Tibial artery (tissue), 4 donors: ENCODE measurements at regions not wholly inside any gene's neighbourhood (a gene's known extent, or its start where the extent isn't known, plus 50 kb on each side); places are given as distances from the start of the nearest gene placed in this dataset.

ENCODE experiments used
- DNase-seq, 2 donors: peaks; one replicate each; pipeline ENCODE4 v3.0.0-alpha.2; 2019
- H3K27ac ChIP-seq, 2 donors: fragments of 200-600 bp; sonication (generic) in 1 of 2; 1 replicate in 1 of 2; 2 replicates in 1 of 2; pipeline ENCODE4 v1.5.1; 2018 to 2019; ENCODE audit warnings: mild to moderate bottlenecking in 1 of 2
- H3K27me3 ChIP-seq, 2 donors: fragments of 200-600 bp; sonication (generic) in 1 of 2; one replicate each; pipeline versions ENCODE4 v1.5.1 to v1.6.0; 2016 to 2019
- H3K36me3 ChIP-seq, 3 donors: fragments of 200-600 bp; sonication (generic) in 2 of 3; one replicate each; pipeline ENCODE4 v1.5.1; 2016 to 2019; ENCODE audit warnings: mild to moderate bottlenecking in 2 of 3
- H3K4me1 ChIP-seq, 4 donors: fragments of 200-600 bp; sonication (generic) in 2 of 4; 1 replicate in 3 of 4; 2 replicates in 1 of 4; pipeline ENCODE4 v1.5.1; 2016 to 2019
- H3K4me3 ChIP-seq, 2 donors: fragments of 200-600 bp; sonication (generic) in 1 of 2; 1 replicate in 1 of 2; 2 replicates in 1 of 2; pipeline ENCODE4 v1.5.1; 2018 to 2019; ENCODE audit warnings: mild to moderate bottlenecking in 2 of 2
- H3K9me3 ChIP-seq, 3 donors: fragments of 200-600 bp; sonication (generic) in 1 of 3; one replicate each; pipeline ENCODE4 v1.5.1; 2016 to 2019
- intact Hi-C: fragments of 100-400 bp; cut with DNase I; formaldehyde crosslinking; loops from one replicate; pipeline ENCODE4 v1.15.0; 2023; ENCODE audit warnings: low total_unique reads
- TF ChIP-seq, protein P1 (sequence below), 2 experiments: fragments of 200-600 bp in 1 of 2; fragments of 450-650 bp in 1 of 2; IDR thresholded peaks; one replicate each; pipeline ENCODE4 v1.5.1; 2017 to 2019; ENCODE audit warnings: antibody characterized with exemption in 2 of 2, mild to moderate bottlenecking in 1 of 2, moderate library complexity in 1 of 2

DNA sequence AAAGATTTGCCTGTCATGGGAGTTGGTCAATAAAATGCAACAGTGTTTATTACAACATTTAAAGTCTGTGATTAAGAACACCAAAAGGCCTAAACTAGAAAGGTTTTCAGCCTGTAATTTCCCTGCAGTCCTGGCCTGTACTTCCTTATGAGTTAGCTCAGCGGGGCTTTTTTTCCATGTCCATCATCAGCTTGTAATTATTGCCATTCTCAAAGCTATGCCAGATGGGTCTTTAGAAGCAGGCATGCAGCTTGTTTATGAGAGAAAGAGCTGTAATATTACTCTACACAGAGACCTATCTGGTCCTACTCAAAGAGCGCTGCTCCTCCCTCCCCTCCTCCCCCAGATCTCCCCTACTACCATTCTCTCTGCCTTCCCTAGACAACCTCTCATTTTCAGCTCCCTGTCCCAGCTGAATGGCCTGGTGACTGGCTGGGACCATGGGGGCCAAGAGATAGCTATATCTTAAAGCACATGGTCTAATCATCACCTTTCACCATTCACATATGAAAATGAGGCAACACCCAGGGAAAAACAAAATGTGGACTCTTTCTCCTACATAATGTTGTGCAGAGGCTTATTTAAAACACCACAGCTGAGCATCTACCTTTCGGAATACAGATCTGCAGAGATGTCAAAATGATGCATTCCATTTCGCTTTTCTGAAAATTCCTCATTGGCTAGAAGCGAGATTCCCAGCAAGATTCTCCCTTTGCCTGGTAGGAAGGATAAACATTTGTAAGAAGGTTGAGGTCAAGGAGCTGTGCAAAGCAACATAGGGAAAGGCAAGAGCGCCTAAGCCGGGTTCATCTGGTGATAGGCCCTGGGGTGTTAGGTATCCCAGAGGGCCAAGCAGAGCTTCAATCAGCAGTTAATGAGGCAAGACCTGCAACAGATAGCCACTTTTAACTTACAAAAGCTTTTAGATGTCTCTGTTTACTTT, 209.7 kb upstream of the CDKN3 start:
- Histone ChIP-seq H3K27me3 (no peaks in the 10 kb centered on the region), H3K27ac (no peak overlapping the region)

GRCh38 chr14:54188064-54188666, 208.6 kb upstream of the CDKN3 start:
- intact Hi-C loops = no loop called here
- Histone ChIP-seq H3K36me3 (no peaks in the 10 kb centered on the region), H3K4me1 (no peaks in the 10 kb centered on the region), H3K27me3 (no peaks in the 10 kb centered on the region), H3K4me3 (no peak overlapping the region), H3K27ac (no peak overlapping the region), H3K9me3 (no peaks in the 10 kb centered on the region)
- TF ChIP-seq, protein P1, sequence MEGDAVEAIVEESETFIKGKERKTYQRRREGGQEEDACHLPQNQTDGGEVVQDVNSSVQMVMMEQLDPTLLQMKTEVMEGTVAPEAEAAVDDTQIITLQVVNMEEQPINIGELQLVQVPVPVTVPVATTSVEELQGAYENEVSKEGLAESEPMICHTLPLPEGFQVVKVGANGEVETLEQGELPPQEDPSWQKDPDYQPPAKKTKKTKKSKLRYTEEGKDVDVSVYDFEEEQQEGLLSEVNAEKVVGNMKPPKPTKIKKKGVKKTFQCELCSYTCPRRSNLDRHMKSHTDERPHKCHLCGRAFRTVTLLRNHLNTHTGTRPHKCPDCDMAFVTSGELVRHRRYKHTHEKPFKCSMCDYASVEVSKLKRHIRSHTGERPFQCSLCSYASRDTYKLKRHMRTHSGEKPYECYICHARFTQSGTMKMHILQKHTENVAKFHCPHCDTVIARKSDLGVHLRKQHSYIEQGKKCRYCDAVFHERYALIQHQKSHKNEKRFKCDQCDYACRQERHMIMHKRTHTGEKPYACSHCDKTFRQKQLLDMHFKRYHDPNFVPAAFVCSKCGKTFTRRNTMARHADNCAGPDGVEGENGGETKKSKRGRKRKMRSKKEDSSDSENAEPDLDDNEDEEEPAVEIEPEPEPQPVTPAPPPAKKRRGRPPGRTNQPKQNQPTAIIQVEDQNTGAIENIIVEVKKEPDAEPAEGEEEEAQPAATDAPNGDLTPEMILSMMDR (IDR thresholded peaks at IDR 0.05) = no peak
- no peak for DNase-seq

More for the DNA sequence above, 209.7 kb upstream of the CDKN3 start:
- Histone ChIP-seq H3K4me3 (no peak overlapping the region), H3K9me3 (no peaks in the 10 kb centered on the region), H3K4me1 (no peaks in the 10 kb centered on the region), H3K36me3 (no peaks in the 10 kb centered on the region)
- intact Hi-C loops = no loop called here
- TF ChIP-seq, protein P1 (IDR thresholded peaks at IDR 0.05) = no peak
- no peak for DNase-seq

DNA sequence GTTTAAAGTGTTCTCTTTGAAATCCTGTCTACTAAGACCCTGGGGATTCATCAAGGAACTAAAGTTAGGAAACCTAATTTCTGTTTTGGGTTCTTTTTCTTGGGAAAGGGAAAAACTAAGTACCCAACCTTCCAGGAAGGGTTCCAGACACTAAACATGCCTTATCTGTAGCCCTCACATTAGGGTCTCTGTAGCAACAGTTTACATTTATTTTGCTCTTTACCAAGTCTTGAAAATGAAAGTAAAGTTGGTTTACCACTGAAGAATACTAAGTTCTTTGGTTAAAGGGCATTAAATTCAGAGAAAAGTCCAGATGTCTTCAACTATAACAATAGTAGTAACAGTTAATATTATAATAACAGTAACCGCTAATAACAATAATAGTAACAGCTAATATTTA, 207.5 kb upstream of the CDKN3 start:
- no peaks in the 10 kb centered on the region for H3K36me3 ChIP-seq
- H3K4me3 ChIP-seq = no peak overlapping the region
- TF ChIP-seq, protein P1 (IDR thresholded peaks at IDR 0.05) = no peak
- H3K27me3 ChIP-seq = no peaks in the 10 kb centered on the region
- no peaks in the 10 kb centered on the region for H3K4me1 ChIP-seq
- no peak overlapping the region for H3K27ac ChIP-seq
- DNase-seq = no peak
- H3K9me3 ChIP-seq = no peaks in the 10 kb centered on the region
- intact Hi-C loops = no loop called here

DNA sequence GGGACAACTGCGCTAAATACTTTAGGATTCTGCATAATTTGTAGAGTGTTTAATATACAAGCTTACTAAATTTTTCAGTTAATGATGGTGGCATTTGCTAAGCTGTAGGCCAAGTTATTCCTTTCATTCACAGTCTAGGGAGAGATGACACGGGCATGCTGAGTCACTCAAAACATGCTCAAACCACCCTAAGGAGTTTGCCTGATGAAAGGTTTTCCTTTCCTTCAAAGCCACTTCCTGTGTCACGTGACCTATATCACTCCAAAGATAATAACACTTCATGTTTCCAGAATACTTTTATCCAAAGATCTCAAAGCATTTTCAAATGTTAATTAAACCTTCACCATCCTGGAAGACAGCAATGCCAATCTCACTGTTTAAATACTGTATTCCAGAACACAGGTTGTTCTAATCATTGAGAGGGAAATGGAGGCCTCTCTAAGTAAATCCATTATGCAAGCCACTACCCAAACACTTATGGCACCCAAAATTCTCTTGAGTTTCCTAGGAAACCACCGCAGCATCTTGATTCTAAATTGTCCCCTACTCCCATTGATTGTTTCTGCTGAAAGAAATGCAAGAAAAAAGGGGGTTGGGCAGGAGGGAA, 207.0 kb upstream of the CDKN3 start:
- no peak overlapping the region for H3K4me3 ChIP-seq
- H3K27me3 ChIP-seq = no peaks in the 10 kb centered on the region
- H3K27ac ChIP-seq = no peak overlapping the region
- H3K36me3 ChIP-seq = no peaks in the 10 kb centered on the region
- H3K9me3 ChIP-seq = no peaks in the 10 kb centered on the region
- DNase-seq = no peak
- H3K4me1 ChIP-seq = no peaks in the 10 kb centered on the region
- TF ChIP-seq, protein P1 (IDR thresholded peaks at IDR 0.05) = no peak
- intact Hi-C loops = no loop called here

- TF ChIP-seq, protein P1 (IDR thresholded peaks at IDR 0.05) = no peak
- Histone ChIP-seq H3K4me3 (no peak overlapping the region), H3K36me3 (no peaks in the 10 kb centered on the region), H3K27me3 (no peaks in the 10 kb centered on the region), H3K9me3 (no peaks in the 10 kb centered on the region), H3K27ac (no peak overlapping the region), H3K4me1 (no peaks in the 10 kb centered on the region)
- DNase-seq = no peak
- intact Hi-C loops = no loop called here
These were observed 205.0 kb upstream of the CDKN3 start for GRCh38 chr14:54191846-54192245.
